Lower leg skin (tissue), 4 donors: ENCODE measurements at regions not wholly inside any gene's neighbourhood (a gene's known extent, or its start where the extent isn't known, plus 50 kb on each side); places are given as distances from the start of the nearest gene placed in this dataset.

Experiments used
- DNase-seq, 2 donors: peaks; one replicate each; pipeline ENCODE4 v3.0.0-alpha.2; 2019; ENCODE audit warnings: low spot score in 2 of 2
- H3K4me3 ChIP-seq: fragments of 200-600 bp; sonication (generic); 2 replicates; pipeline ENCODE4 v1.5.1; 2017; ENCODE audit warnings: mild to moderate bottlenecking, low read depth; ENCODE audit not compliant: poor library complexity, severe bottlenecking
- CTCF ChIP-seq, 3 donors: fragments of 450-650 bp; IDR thresholded peaks; one replicate each; pipeline ENCODE4 v1.5.1; 2016; ENCODE audit warnings: antibody characterized with exemption in 3 of 3, mild to moderate bottlenecking in 3 of 3, moderate library complexity in 2 of 3
- POLR2A ChIP-seq, 2 donors: fragments of 450-650 bp; IDR thresholded peaks; one replicate each; pipeline ENCODE4 v1.6.1; 2016 to 2017; ENCODE audit warnings: antibody characterized with exemption in 2 of 2, mild to moderate bottlenecking in 1 of 2, moderate library complexity in 1 of 2
- whole genome bisulfite sequencing, 2 donors: methylation state at CpG; one replicate each; pipeline ENCODE4 v1.1.5; 2018; 5-methylcytosine and 5-hydroxymethylcytosine counted together
- intact Hi-C: fragments of 100-400 bp; cut with DNase I; formaldehyde crosslinking; loops from one replicate; pipeline ENCODE4 v1.15.0; 2023; ENCODE audit warnings: low total_unique reads

- 51 to 68% methylated on average over 2 of the region's 2 CpGs for WGBS, 2 donors
These were observed 999.7 kb upstream of the RAG2 start for GRCh38 chr11:37597776-37598175.

GRCh38 chr11:37595845-37596244 is 997.8 kb upstream of the RAG2 start:
- DNase-seq: no peak
- WGBS, 2 donors: 34 to 50% methylated on average over 1 of the region's 1 CpG
- no peak overlapping the region for H3K4me3 ChIP-seq
- intact Hi-C loops: no loop called here
- TF ChIP-seq CTCF (IDR thresholded peaks at IDR 0.05) (no peak), POLR2A (IDR thresholded peaks at IDR 0.05) (no peak)

More at GRCh38 chr11:37597776-37598175, 999.7 kb upstream of the RAG2 start:
- no peak overlapping the region for H3K4me3 ChIP-seq
- intact Hi-C loops: no loop called here
- no peak for TF ChIP-seq POLR2A (IDR thresholded peaks at IDR 0.05)
- TF ChIP-seq CTCF (IDR thresholded peaks at IDR 0.05): no peak
- no peak for DNase-seq

GRCh38 chr11:37574361-37574760 is 976.3 kb upstream of the RAG2 start:
- WGBS, 2 donors: 48 to 51% methylated on average over 1 of the region's 1 CpG
- intact Hi-C loops: no loop called here
- TF ChIP-seq POLR2A (IDR thresholded peaks at IDR 0.05): no peak
- no peak for TF ChIP-seq CTCF (IDR thresholded peaks at IDR 0.05)
- no peak for DNase-seq
- H3K4me3 ChIP-seq: no peak overlapping the region

- WGBS, 2 donors: 32 to 38% methylated on average over 1 of the region's 1 CpG
- no peak for TF ChIP-seq CTCF (IDR thresholded peaks at IDR 0.05)
- no peak overlapping the region for H3K4me3 ChIP-seq
- intact Hi-C loops: no loop called here
- no peak for DNase-seq
These were observed 974.6 kb upstream of the RAG2 start for GRCh38 chr11:37572491-37573171.

- TF ChIP-seq CTCF (IDR thresholded peaks at IDR 0.05) (no peak), POLR2A (IDR thresholded peaks at IDR 0.05) (no peak)
- intact Hi-C loops: no loop called here
- H3K4me3 ChIP-seq: no peak overlapping the region
- 37% methylated on average over 2 of the region's 2 CpGs for WGBS, 2 donors
- no peak for DNase-seq
These were observed 973.2 kb upstream of the RAG2 start for GRCh38 chr11:37571246-37571645.

GRCh38 chr11:37560991-37561390 is 963.0 kb upstream of the RAG2 start:
- intact Hi-C loops: no loop called here
- 60 to 61% methylated on average over 2 of the region's 2 CpGs for WGBS, 2 donors
- TF ChIP-seq POLR2A (IDR thresholded peaks at IDR 0.05) (no peak), CTCF (IDR thresholded peaks at IDR 0.05) (no peak)
- no peak overlapping the region for H3K4me3 ChIP-seq
- DNase-seq: no peak
